A549 (cell line): ENCODE measurements at regions not wholly inside any gene's neighbourhood (a gene's known extent, or its start where the extent isn't known, plus 50 kb on each side); places are given as distances from the start of the nearest gene placed in this dataset.

Experiments
- ATAC-seq, 2 experiments: fragments of 200-7000 bp in 1 of 2; fragments of >200 bp in 1 of 2; cut with Nextera tagmentation in 1 of 2; cut with Tn5 transposase in 1 of 2; 3 replicates each; pipeline versions ENCODE4 v1.8.0 to v1.9.1; 2018 to 2020; ENCODE audit warnings: mild to moderate bottlenecking in 1 of 2, moderate library complexity in 1 of 2
- CTCF ChIA-PET: fragments of 300-600 bp; sonication (Branson Sonifier 250); formaldehyde crosslinking; extraction: SDS; loops from one replicate; lab custom pipeline; 2021; ENCODE audit warnings: antibody characterized with exemption, inconsistent platforms; lab: Yijun Ruan, JAX
- POLR2A ChIA-PET: fragments of 350-600 bp; formaldehyde crosslinking; extraction: SDS; loops from one replicate; lab custom pipeline; 2021; ENCODE audit warnings: antibody characterized with exemption, inconsistent platforms; lab: Yijun Ruan, JAX
- DNase-seq, 2 experiments: peaks; one replicate each; pipeline versions ENCODE4 v3.0.0 to v3.0.0-alpha.2; 2011 to 2016; ENCODE audit warnings: low read depth in 1 of 2, low spot score in 1 of 2
- FAIRE-seq: peaks from 2 replicates; lab custom pipeline; 2011; peaks lifted over from hg19 to GRCh38; lab: Jason Lieb, UNC
- H3K27ac ChIP-seq, 2 experiments: fragments of >200 bp; sonication (Bioruptor Twin); formaldehyde crosslinking; 3 replicates each; pipeline ENCODE4 v1.5.1; 2016 to 2017
- H3K4me1 ChIP-seq: fragments of >200 bp; sonication (Bioruptor Twin); formaldehyde crosslinking; 3 replicates; pipeline ENCODE4 v1.6.1; 2016
- H3K4me2 ChIP-seq: fragments of >200 bp; sonication (Bioruptor Twin); formaldehyde crosslinking; 3 replicates; pipeline ENCODE4 v1.6.1; 2016
- H3K4me3 ChIP-seq: fragments of >200 bp; sonication (Bioruptor Twin); formaldehyde crosslinking; 3 replicates; pipeline ENCODE4 v1.5.1; 2016
- H3K9me3 ChIP-seq: fragments of >200 bp; sonication (Bioruptor Twin); formaldehyde crosslinking; 3 replicates; pipeline ENCODE4 v1.6.1; 2016
- BCL3 ChIP-seq: fragments of >200 bp; sonication (Bioruptor Twin); formaldehyde crosslinking; IDR thresholded peaks from 3 replicates; pipeline ENCODE4 v1.6.1; 2016
- CBX8 ChIP-seq: fragments of 200-600 bp; sonication (generic); IDR thresholded peaks from 2 replicates; pipeline ENCODE4 v1.6.1; 2016
- CHD2 ChIP-seq: fragments of 150-350 bp; IDR thresholded peaks from 2 replicates; pipeline ENCODE4 v1.6.1; 2014; ENCODE audit warnings: low read length; ENCODE audit not compliant: partially characterized antibody
- CHD4 ChIP-seq: fragments of 200-600 bp; sonication (generic); IDR thresholded peaks from 2 replicates; pipeline ENCODE4 v1.6.1; 2016; ENCODE audit warnings: antibody characterized with exemption, mild to moderate bottlenecking, borderline replicate concordance
- E2F6 ChIP-seq: IDR thresholded peaks from 2 replicates; pipeline ENCODE4 v1.6.1; 2012; ENCODE audit warnings: low read depth, borderline replicate concordance
- ESRRA ChIP-seq: fragments of 150-350 bp; IDR thresholded peaks from 2 replicates; pipeline ENCODE4 v1.6.1; 2014; ENCODE audit warnings: mild to moderate bottlenecking, low read length, borderline replicate concordance
- GATA3 ChIP-seq: IDR thresholded peaks from 2 replicates; pipeline ENCODE4 v1.6.1; 2012; ENCODE audit warnings: borderline replicate concordance
- HES2 ChIP-seq: fragments of >200 bp; sonication (Bioruptor Twin); formaldehyde crosslinking; IDR thresholded peaks from 2 replicates; pipeline ENCODE4 v1.6.1; 2016
- HOXB13 ChIP-seq: fragments of 250-450 bp; sonication (Bioruptor Pico); IDR thresholded peaks from 2 replicates; pipeline ENCODE4 v1.5.0; 2020; ENCODE audit warnings: low read depth, mild to moderate bottlenecking, moderate library complexity
- HOXB5 ChIP-seq: fragments of 250-450 bp; sonication (Bioruptor Pico); IDR thresholded peaks from 2 replicates; pipeline ENCODE4 v1.5.0; 2020; ENCODE audit warnings: mild to moderate bottlenecking, moderate library complexity
- MAFK ChIP-seq: fragments of 450-650 bp; IDR thresholded peaks from 2 replicates; pipeline ENCODE4 v1.6.1; 2014; ENCODE audit not compliant: partially characterized antibody
- PHF8 ChIP-seq: fragments of 200-600 bp; sonication (generic); IDR thresholded peaks from 2 replicates; pipeline ENCODE4 v1.6.1; 2016; ENCODE audit warnings: low read depth, mild to moderate bottlenecking, antibody characterized with exemption, moderate library complexity, borderline replicate concordance
- POLR2AphosphoS2 ChIP-seq: conservative IDR thresholded peaks from 2 replicates; pipeline ENCODE4 v1.6.1; 2012; ENCODE audit warnings: low read length, improper control_type of control experiment, inconsistent platforms
- RAD21 ChIP-seq, 2 experiments: fragments of >200 bp in 1 of 2; sonication (Bioruptor Twin) in 1 of 2; formaldehyde crosslinking in 1 of 2; IDR thresholded peaks in 1 of 2; conservative IDR thresholded peaks in 1 of 2; 2 replicates in 1 of 2; 3 replicates in 1 of 2; pipeline ENCODE4 v1.6.1; 2012 to 2018; ENCODE audit warnings: inconsistent platforms in 1 of 2
- REST ChIP-seq: fragments of 200-600 bp; sonication (generic); IDR thresholded peaks from 2 replicates; pipeline ENCODE4 v1.6.1; 2016; ENCODE audit warnings: antibody characterized with exemption, mild to moderate bottlenecking, moderate library complexity
- RFX5 ChIP-seq: fragments of 450-650 bp; IDR thresholded peaks from 2 replicates; pipeline ENCODE4 v1.7.1; 2014; ENCODE audit warnings: antibody characterized with exemption, mild to moderate bottlenecking, moderate library complexity
- RNF2 ChIP-seq: fragments of 200-600 bp; sonication (generic); IDR thresholded peaks from 2 replicates; pipeline ENCODE4 v1.6.1; 2016; ENCODE audit warnings: low read depth, mild to moderate bottlenecking, antibody characterized with exemption, moderate library complexity, borderline replicate concordance
- SMC3 ChIP-seq: fragments of >200 bp; sonication (Bioruptor Twin); formaldehyde crosslinking; IDR thresholded peaks from 3 replicates; pipeline ENCODE4 v1.6.1; 2018; ENCODE audit warnings: inconsistent platforms
- USF2 ChIP-seq: fragments of 450-650 bp; IDR thresholded peaks from 2 replicates; pipeline ENCODE4 v1.6.1; 2014; ENCODE audit warnings: antibody characterized with exemption
- ZC3H11A ChIP-seq: fragments of 450-650 bp; IDR thresholded peaks from 2 replicates; pipeline ENCODE4 v1.6.1; 2014; ENCODE audit warnings: antibody characterized with exemption, mild to moderate bottlenecking
- ZFP36 ChIP-seq: fragments of 450-650 bp; IDR thresholded peaks from 2 replicates; pipeline ENCODE4 v1.6.1; 2014; ENCODE audit warnings: borderline replicate concordance; ENCODE audit not compliant: partially characterized antibody
- ZNF302 ChIP-seq: fragments of 250-450 bp; sonication (Bioruptor Pico); IDR thresholded peaks from 2 replicates; pipeline ENCODE4 v1.9.0; 2021; ENCODE audit warnings: inconsistent platforms, mild to moderate bottlenecking, moderate library complexity
- WGBS: methylation state at CpG from one replicate; pipeline ENCODE4 v1.1.6; 2017; ENCODE audit errors: missing lambda C conversion rate; 5-methylcytosine and 5-hydroxymethylcytosine counted together

- ChIA-PET POLR2A (no interaction called here), CTCF (no interaction called here)
- Histone ChIP-seq H3K27ac (no peak overlapping the region), H3K9me3 (no peaks in the 10 kb centered on the region), H3K4me3 (no peak overlapping the region), H3K4me2 (no peak overlapping the region), H3K4me1 (no peaks in the 10 kb centered on the region)
- no peak for TF ChIP-seq ZNF302 (CRISPR knock-in tag)
- TF ChIP-seq MAFK: peak; percentile 8
- TF ChIP-seq HES2: no peak
- no peak for TF ChIP-seq CHD2
- no peak for TF ChIP-seq HOXB13 (CRISPR knock-in tag)
- no peak for TF ChIP-seq REST
- 0% methylated on average over 1 of the region's 1 CpG for WGBS
- DNase-seq (no peak), FAIRE-seq (no peak), ATAC-seq (no peak)
Measured at GRCh38 chr7:109308816-109309215, 739.1 kb downstream of the DNAJB9 start.

GRCh38 chr7:109309790-109310189, 740.1 kb downstream of the DNAJB9 start:
- no peak for ATAC-seq
- Histone ChIP-seq H3K4me2 (no peak overlapping the region), H3K4me1 (no peaks in the 10 kb centered on the region), H3K9me3 (no peaks in the 10 kb centered on the region), H3K4me3 (no peak overlapping the region), H3K27ac (no peak overlapping the region)
- FAIRE-seq: no peak
- no peak for TF ChIP-seq POLR2AphosphoS2
- no peak for TF ChIP-seq E2F6
- no peak for TF ChIP-seq ZFP36
- no peak for TF ChIP-seq RAD21 (conservative IDR thresholded peaks at IDR 0.05 in 1 of 2, IDR thresholded peaks at IDR 0.05 in 1 of 2)
- no peak for TF ChIP-seq BCL3
- no peak for TF ChIP-seq GATA3
- no peak for TF ChIP-seq CHD4
- DNase-seq: no peak
- ChIA-PET CTCF (no interaction called here), POLR2A (no interaction called here)
- WGBS: 0% methylated on average over 3 of the region's 3 CpGs

- POLR2A ChIA-PET: no interaction called here
- no peak for FAIRE-seq
Measured at GRCh38 chr7:109318136-109318535, 748.5 kb downstream of the DNAJB9 start.

More at GRCh38 chr7:109318136-109318535, 748.5 kb downstream of the DNAJB9 start:
- H3K4me1 ChIP-seq: no peaks in the 10 kb centered on the region
- no peak for ATAC-seq
- no peak for DNase-seq
- TF ChIP-seq HOXB5 (no peak), SMC3 (no peak), RNF2 (no peak), ZC3H11A (no peak), CBX8 (no peak), RFX5 (no peak), ESRRA (no peak), PHF8 (no peak), USF2 (no peak)
- no peak overlapping the region for H3K4me3 ChIP-seq
- CTCF ChIA-PET: no interaction called here
- no peaks in the 10 kb centered on the region for H3K9me3 ChIP-seq
- no peak overlapping the region for H3K4me2 ChIP-seq
- H3K27ac ChIP-seq: no peak overlapping the region
